HG03521 (cell line): ENCODE measurements at regions not wholly inside any gene's neighbourhood (a gene's known extent, or its start where the extent isn't known, plus 50 kb on each side); places are given as distances from the start of the nearest gene placed in this dataset.
"Not testable (repeated sequence)": the region's sequence is repeated elsewhere in the genome, so short reads cannot be mapped to it uniquely, and the experiment has no call there.

Source experiments
- ATAC-seq: cut with Tn5 transposase; IDR thresholded peaks from one replicate; pipeline ENCODE4 v1.9.1; 2021; ENCODE audit warnings: mild to moderate bottlenecking, moderate library complexity; ENCODE audit not compliant: unreplicated experiment

GRCh38 chr9:102416251-102416650 is 578.9 kb upstream of the CYLC2 start:
- not testable (repeated sequence) for ATAC-seq

DNA sequence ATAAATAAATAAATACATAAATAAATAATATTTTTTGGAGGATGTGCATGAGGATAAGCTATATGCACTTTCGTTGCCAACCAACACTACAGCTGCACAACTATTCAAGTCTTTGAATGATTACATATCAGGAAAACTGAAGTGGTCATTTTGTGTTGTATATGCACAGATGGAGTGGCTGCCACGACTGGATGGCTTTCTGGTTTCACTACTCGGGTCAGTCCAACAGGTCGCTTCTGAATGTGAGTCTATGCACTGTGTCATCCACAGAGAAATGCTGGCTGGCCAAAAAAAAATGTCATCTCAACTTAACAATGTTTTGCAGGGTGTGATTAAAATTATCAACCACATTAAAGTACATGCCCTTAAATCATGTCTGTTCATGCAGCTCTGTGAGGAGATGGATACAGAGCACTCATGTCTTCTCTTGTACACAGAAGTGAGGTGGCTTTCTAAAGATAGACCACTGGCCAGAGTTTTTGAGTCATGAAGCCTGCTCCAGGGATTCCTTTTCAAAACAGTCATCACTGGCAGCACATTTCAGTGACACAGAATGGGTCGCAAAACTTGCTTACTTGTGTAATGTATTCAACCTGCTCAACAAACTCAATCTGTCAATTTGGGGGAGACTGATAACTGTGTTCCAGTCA is 589.8 kb upstream of the CYLC2 start:
- ATAC-seq, result no peak

DNA sequence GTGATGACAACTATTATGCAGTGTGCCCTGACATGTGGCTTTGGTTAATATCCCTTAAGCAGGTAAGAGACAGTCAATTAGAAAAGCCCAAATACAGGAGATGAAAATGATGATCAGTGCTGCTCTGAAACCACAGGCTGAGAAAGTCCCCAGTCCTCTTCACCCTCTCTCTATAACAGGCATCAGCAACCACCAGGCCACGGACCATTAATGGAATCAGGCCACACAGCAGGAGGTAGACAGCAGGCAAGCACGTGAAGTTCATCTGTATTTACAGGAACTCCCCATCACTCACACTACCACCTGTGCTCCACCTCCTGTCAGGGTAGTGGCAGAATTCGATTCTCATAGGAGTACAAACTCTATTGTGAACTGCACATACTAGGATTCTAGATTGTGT is 591.6 kb upstream of the CYLC2 start:
- no peak for ATAC-seq

- ATAC-seq, result no peak
Observed at GRCh38 chr9:102398205-102398604, 596.9 kb upstream of the CYLC2 start.

- ATAC-seq, result not testable (repeated sequence)
Observed at GRCh38 chr9:102385620-102386019, 609.5 kb upstream of the CYLC2 start.

GRCh38 chr9:102362470-102363132 is 624.2 kb upstream of the GRIN3A start:
- ATAC-seq, result no peak

DNA sequence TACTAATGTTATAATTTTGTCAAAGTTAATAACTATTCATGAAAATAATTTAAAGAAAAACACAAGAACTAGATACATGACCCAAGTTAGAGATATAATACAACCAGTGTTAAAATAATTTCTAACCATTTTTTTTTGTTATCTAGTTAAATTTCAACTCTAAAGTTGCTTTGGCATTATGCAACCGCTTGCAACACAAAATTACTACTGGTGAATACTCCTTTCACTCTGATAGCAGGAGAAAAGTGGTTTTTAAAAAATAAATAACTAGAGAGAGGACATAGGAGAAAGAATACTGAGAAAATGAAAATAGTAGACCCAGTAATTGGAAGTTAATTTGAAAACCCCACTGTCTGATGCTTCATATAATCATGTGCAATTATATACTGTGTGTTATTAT is 622.4 kb upstream of the GRIN3A start:
- ATAC-seq, result no peak

DNA sequence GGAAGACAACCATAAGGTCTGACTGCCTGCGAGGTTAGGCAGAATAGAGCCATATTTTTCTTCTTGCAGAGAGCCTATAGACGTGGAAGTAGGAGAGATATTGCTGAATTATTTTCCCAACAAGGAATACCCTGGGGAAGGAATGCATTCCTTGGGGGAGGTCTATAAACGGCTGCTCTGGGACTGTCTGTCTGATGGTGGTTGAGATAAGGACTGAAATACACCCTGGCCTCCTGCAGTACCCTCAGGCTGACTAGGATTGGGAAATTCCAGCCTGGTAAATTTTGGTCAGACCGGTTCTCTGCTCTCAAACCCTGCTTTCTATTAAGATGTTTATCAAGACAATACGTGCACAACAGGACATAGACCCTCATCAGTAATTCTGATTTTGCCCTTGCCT is 617.5 kb upstream of the GRIN3A start:
- ATAC-seq, result no peak

DNA sequence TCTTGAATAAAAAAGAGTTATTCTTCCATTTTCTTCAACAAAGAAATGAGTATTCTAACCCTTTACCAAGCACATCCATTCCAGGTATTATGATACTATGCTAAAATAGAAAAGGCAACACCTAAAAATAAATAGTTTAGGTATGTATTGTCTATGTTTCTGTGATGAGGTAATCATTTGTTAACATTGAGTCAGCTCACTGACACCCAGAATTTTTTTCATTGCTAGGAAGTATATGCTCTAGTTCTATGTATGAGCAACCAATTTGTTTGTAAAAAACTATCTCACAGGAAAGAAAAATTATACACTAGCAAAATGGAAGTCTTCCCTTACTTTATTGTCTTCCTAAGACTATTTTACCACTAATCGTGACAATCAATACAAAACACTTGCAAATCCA is 615.6 kb upstream of the GRIN3A start:
- no peak for ATAC-seq

DNA sequence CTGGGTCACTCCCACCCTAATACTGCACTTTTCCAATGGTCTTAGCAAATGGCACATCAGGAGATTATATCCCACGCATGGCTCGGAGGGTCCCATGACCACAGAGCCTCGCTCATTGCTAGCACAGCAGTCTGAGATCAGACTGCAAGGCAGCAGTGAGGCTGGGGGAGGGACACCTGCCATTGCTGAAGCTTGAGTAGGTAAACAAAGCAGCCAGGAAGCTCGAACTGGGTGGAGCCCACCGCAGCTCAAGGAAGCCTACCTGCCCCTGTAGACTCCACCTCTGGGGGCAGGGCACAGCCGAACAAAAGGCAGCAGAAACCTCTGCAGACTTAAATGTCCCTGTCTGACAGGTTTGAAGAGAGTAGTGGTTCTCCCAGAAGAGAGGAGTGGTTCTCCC is 599.0 kb upstream of the GRIN3A start:
- not testable (repeated sequence) for ATAC-seq

DNA sequence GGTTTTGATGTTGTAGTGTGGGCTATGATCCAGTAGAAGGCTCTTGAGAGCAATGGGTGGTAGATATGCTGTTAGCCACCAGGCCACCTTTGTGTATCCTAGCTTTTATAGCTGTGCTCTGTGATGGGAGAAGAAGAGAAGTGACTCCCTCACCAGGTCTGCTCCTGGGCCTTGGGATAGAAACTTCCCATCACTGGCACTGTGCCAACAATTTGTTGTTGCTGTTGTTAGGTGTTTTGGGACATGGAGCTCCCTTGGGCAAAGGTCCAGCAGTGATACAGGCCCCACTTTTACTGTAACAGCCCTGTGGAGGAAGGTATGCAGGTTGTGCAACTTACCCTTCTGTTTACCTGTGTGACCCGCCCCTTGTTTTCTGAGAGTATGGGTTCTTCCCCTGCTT is 570.9 kb upstream of the GRIN3A start:
- no peak for ATAC-seq

GRCh38 chr9:102295188-102295587 is 556.7 kb upstream of the GRIN3A start:
- ATAC-seq, result no peak

DNA sequence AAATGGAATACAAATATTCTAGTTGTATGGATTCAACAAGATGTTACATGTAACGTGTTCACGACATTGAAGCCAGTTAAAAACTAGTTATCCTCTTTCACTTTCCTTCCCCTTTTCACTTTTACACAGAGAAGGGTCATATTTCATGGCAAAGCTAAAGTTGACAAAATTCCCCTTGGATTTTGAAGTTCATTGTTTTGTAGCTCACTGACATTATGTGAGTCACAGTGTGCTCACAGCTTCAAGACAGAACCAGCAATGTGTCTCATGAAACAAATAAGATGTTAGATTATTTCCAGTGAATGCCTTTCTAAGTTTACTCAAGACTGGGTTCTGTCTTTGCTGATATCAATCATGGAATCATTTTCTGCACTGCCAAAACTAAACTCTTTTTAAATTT is 535.5 kb upstream of the GRIN3A start:
- no peak for ATAC-seq

GRCh38 chr9:102253099-102253498 is 514.7 kb upstream of the GRIN3A start:
- ATAC-seq, result no peak

GRCh38 chr9:102244916-102245315 is 506.5 kb upstream of the GRIN3A start:
- no peak for ATAC-seq

- no peak for ATAC-seq
Observed at GRCh38 chr9:102237520-102237919, 499.1 kb upstream of the GRIN3A start.

GRCh38 chr9:102237094-102237493 is 498.6 kb upstream of the GRIN3A start:
- no peak for ATAC-seq

GRCh38 chr9:102227416-102227815 is 489.0 kb upstream of the GRIN3A start:
- ATAC-seq, result not testable (repeated sequence)

GRCh38 chr9:102225841-102226441 is 487.5 kb upstream of the GRIN3A start:
- ATAC-seq, result no peak

DNA sequence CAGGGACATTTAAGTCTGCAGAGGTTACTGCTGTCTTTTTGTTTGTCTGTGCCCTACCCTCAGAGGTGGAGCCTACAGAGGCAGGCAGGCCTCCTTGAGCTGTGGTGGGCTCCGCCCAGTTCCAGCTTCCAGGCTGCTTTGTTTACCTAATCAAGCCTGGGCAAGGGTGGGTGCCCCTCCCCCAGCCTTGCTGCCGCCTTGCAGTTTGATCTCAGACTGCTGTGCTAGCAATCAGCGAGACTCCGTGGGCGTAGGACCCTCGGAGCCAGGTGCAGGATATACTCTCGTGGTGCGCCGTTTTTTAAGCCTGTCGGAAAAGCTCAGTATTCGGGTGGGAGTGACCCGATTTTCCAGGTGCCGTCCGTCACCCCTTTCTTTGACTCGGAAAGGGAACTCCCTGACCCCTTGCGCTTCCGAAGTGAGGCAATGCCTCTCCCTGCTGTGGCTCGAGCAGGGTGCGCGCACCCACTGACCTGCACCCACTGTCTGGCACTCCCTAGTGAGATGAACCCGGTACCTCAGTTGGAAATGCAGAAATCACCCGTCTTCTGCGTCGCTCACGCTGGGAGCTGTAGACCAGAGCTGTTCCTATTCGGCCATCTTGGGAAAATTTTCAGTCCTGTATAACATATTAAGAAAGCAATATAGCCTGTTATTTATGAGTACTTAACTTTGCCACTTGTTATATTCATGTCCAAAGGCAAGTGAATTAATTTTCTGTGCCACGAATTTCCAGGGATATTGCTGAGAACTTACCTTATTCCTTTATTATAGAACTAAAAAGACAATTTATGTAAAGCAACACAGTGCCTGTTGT is 485.1 kb upstream of the GRIN3A start:
- not testable (repeated sequence) for ATAC-seq

GRCh38 chr9:102209176-102209575 is 470.7 kb upstream of the GRIN3A start:
- ATAC-seq, result no peak

DNA sequence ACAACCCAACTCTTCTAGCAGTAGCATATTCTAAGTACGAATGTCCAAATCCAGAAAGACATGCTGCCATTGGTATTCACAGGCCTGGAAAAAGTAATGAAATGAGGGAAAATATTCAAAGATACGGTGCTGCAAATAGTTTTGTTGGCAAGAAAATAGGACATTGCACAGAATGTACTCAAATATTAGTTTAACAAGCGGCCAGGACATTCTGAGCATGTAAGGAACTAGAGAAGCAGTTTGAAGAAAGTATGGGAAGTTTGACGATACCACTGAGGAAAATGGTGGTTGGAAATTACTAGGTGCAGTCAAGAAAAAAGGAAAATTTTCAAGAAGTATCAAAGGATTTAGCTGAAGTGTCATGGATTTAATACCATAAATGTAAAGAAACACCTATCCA is 468.0 kb upstream of the GRIN3A start:
- ATAC-seq, result no peak
